GM21447 (cell line): ENCODE measurements at regions not wholly inside any gene's neighbourhood (a gene's known extent, or its start where the extent isn't known, plus 50 kb on each side); places are given as distances from the start of the nearest gene placed in this dataset.

ENCODE experiments used
- ATAC-seq: cut with Tn5 transposase; IDR thresholded peaks from one replicate; pipeline ENCODE4 v1.9.1; 2021; ENCODE audit not compliant: unreplicated experiment

- no peak for ATAC-seq
Observed at GRCh38 chr21:43304621-43305335, 122.2 kb downstream of the SIK1 start.

- ATAC-seq = no peak
Observed at GRCh38 chr21:43304206-43304605, 122.7 kb downstream of the SIK1 start.

DNA sequence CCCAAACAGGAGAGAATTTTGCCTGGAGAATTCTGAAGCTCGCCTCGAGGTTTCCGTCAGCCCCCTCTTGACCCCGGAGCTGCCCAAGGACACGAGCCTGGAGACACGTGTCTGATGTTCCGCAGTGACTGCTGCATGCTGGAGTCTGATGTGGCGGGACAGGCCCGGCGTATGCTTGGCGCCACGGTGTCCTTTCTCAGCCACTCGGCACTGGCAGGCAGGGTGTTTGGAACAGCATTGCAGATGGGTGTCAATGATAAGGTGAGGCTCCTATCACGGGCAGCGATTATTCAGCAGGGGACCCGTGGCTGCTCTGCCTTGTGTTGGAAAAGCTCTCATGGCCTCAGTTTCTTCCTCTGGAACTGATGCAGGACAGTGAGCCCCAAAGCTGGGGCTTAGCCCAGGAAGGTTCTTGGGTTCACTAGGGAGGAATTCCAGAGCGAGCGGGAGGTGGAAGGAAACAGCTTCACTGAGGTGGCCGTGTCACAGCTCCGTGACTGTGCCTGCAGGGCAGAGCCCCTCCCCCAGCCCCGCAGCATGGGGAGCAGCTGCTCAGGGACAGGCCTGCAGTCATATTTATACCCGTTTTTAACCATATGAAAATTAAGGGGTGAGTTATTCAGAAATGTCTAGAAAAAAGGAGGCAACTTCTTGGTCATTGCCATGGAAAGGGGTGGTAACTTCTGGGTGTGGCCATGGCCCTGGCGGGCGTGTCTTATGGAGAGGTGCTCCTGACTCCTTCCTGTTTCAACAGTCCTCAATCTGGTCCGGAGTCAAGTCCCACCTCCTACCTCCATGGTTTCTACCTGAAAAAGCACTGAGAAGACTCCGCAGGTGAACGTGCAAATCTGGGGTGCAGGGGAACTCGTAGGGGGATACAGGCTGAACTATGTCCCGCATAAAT lies 123.4 kb downstream of the SIK1 start:
- ATAC-seq = no peak

GRCh38 chr21:43302769-43303168 lies 124.2 kb downstream of the SIK1 start:
- ATAC-seq = no peak

DNA sequence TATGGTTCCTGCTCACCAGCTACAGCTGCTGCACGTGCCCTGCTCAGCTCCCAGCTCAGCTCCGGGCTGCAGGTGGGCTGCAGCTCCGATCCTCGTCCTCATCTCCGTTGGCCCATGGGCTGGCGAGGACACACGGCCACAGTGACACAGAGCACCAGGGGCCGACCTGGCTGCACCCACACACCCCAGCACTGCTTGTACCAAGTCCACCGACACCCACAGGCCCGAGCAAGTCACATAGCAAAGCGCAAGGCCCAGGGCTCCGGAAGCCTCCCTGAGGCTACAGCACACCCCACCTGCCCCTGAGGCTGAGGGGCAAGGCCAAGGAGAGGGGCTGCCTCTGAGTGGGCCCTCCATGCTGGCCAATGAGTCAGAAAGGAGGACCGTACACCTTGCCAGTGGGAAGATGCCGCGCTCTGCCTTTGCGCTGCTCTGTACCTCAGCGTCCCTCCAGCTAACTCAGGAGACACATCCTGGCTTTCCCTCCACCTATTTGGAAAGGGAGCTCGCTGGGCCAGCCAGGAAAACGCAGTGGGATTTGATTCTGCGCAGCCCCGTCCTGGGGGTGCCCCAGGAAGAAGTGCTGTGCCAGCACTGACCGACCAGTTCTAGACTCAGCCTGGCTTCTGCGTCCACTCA lies 124.8 kb downstream of the SIK1 start:
- ATAC-seq = no peak

GRCh38 chr21:43301409-43302061 lies 125.4 kb downstream of the SIK1 start:
- no peak for ATAC-seq

GRCh38 chr21:43300496-43301408 lies 126.2 kb downstream of the SIK1 start:
- ATAC-seq = no peak

DNA sequence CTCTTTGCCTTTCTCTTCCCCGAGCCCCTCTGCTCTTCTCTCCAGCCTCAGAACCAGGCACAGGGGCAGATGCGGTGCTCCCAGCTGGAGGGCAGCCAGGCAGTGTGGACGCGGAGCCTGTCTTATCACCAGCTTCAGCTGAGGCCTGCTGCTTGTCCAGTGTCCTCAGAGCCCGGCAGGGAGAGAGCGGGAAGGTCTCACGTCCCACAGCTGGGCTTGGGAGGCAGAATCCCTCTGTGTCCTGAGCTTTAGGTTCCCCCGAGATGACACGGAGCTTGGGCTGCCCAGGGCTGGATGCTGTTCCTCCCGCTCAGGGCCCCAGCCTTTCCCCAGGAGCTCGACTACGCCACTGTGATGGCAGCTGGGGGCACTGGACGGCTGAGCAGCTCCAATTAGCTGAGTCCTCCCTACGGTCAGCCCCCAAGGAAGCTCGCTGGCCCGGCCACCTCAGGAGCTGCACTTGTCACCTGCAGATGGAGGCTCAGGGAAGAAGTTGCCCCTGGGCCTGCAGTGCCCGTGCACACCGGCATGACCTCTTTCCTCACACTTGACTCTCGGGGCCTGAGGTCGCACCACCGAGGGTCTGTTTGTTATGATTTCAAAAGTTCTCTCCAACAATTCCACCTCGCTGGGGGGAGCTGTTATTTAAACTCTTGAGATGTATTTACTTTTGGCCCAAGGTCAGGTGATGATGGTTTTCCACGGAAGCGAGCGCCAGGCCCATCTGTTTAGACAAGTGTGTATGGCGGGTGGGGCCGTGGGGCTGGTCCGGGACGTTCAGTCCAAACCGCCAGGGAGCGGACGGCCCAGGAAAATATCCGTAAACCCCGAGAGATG lies 127.3 kb downstream of the SIK1 start:
- no peak for ATAC-seq

DNA sequence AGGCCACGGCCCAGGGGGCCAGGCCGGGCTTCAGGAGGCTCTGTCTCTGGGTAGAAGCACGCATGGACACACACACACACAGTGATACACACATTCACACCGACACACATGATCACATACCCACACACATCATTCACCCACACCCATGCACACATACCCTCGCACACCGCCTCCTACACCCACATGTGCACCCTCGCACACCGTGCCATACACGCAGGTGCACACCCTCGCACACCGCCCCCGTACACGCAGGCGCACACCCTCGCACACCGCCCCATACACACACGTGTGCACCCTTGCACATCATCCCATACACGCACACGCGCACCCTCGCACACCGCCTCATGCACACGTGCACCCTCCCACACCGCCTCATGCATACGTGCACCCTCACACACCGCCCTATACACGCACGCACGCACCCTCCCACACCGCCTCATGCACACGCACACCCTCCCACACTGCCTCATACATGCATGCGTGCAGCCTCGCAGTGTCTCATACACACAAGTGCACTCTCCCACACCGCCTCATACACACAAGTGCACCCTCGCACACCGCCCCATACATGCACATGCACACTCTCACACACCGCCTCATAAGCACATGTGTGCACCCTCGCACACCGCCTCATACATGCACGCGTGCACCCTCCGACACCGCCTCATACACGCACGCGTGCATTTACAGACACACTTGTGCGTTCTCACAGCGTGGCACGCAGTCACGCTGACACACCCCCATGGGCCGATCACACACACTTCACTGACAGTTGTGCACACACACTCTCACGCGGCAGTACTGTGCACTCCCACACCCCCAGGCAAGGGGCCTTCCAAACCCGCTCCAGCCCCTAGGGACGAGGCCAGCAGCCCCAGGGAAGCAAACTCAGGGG lies 128.1 kb downstream of the SIK1 start:
- ATAC-seq = no peak

- ATAC-seq = no peak
Observed at GRCh38 chr21:43297989-43298388, 128.9 kb downstream of the SIK1 start.

- ATAC-seq = no peak
Observed at GRCh38 chr21:43297391-43297981, 128.7 kb downstream of the CRYAA start.

GRCh38 chr21:43295066-43295958 lies 126.5 kb downstream of the CRYAA start:
- ATAC-seq = no peak

DNA sequence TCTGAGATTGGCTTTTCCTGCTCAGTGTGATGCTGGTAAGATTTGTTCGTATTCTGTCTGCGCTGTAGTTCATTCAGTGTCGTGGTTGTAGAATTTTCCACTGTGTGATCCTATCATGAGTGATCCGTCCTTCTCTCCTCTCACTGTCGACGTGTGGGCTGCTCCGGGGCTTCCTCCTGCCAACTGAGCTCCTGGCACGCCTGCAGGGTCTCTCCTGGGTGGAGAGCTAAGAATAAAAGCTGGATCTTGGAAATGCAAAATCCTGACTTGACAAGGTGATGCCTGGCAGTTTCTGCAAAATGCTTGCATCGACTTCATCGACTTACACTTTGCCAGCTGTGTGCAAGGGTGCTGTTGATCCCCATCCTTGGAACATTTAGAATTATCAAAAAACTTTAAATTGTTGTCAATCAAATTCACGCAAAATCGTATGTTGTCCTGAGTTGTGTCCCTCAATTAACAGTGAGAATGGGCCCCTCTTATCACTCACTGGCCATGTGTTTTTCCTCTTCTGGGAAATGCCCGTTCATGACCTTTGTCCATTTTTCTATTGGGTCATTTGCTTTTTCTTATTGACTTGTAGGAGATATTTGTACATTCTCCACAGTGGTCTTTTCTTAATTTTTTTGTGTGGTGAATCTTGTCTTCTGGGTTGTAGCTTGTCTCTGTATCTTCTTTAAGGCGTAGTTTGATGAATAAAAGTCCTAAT lies 125.5 kb downstream of the CRYAA start:
- no peak for ATAC-seq

- no peak for ATAC-seq
Observed at GRCh38 chr21:43292866-43293142, 124.0 kb downstream of the CRYAA start.

DNA sequence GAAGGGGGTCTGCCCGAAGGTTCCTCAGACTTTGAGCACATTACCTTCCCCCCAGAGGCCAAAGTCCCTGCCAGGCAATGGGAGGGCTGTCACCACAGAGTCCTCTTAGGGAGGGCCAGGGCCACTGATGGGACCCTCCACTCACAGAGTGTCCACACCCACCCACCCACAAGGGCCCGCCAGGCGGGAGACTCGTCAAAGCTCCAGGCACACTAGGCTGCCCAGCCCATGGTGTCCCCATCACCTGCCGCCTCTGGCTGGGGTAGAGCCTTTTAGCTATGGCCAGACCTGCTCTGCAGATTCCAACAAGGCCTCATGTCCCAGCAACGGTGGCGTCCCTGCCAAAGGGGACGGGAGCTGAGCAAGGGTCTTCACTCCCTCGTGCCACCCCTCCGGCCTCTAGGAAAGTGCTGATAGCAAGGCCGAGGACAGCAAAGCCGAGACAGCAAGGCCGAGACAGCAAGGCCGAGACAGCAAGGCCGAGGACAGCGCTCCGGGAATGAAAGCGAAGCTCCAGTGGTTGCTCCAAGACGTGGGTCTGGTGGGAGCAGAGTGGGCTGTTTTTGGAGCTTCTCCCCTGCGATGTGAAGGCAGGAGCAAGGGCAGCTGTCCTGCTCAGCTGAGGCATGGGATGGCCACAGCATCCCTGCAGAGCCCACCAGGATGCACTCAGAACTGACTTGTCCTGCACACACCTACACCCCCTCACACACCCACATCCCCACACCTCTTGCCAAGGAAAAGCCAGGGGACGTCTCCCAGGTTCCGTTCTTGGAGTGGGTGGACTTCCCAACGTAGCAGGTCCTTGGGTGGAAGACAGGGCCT lies 123.4 kb downstream of the CRYAA start:
- ATAC-seq = no peak
